ENCODE measurements at regions not wholly inside any gene's neighbourhood (a gene's known extent, or its start where the extent isn't known, plus 50 kb on each side); places are given as distances from the start of the nearest gene placed in this dataset.

DNA sequence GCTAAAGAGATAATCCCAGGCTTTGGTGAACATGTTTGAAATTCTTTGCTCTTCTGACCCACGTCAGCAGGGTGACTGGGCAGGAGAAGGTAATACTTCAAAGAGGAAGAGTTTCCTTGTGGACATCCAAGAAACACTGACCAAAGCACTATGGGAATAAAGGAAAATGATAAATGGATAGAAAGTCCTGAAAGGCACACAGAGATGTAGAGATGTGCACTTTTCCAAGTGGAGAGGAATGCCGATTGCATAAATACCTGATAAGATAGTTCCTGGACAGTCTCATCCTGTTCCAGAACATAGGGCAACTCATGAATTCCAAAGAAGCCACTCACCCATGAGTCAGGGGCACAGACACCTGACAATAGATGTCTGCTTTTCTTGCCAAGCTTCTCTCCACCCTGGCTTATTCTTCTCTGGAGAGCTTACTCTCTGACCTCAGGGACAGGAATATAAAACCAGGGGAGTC lies 191.3 kb upstream of the FOXA2 start:
- H3K27ac ChIP-seq, result no peak overlapping the region
- DNase-seq (no peak), ATAC-seq (no peak)
- H3K9me3 ChIP-seq, result peaks cover 0 to 3% (median 0%) of the 10 kb centered on the region in 11 donors
- H3K4me3 ChIP-seq, result no peak overlapping the region
- peaks cover 0 to 11% (median 4%) of the 10 kb centered on the region in 9 donors for H3K4me1 ChIP-seq
- 57 to 61% methylated on average over 2 of the region's 2 CpGs for WGBS, 2 donors
- no peaks in the 10 kb centered on the region for H3K27me3 ChIP-seq
- TF ChIP-seq, protein P1, sequence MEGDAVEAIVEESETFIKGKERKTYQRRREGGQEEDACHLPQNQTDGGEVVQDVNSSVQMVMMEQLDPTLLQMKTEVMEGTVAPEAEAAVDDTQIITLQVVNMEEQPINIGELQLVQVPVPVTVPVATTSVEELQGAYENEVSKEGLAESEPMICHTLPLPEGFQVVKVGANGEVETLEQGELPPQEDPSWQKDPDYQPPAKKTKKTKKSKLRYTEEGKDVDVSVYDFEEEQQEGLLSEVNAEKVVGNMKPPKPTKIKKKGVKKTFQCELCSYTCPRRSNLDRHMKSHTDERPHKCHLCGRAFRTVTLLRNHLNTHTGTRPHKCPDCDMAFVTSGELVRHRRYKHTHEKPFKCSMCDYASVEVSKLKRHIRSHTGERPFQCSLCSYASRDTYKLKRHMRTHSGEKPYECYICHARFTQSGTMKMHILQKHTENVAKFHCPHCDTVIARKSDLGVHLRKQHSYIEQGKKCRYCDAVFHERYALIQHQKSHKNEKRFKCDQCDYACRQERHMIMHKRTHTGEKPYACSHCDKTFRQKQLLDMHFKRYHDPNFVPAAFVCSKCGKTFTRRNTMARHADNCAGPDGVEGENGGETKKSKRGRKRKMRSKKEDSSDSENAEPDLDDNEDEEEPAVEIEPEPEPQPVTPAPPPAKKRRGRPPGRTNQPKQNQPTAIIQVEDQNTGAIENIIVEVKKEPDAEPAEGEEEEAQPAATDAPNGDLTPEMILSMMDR (IDR thresholded peaks at IDR 0.05), result no peak
- H3K36me3 ChIP-seq, result no peaks in the 10 kb centered on the region
- intact Hi-C loops (cut with DNase I), result no loop called here

GRCh38 chr20:22776369-22776768 lies 192.0 kb upstream of the FOXA2 start:
- Histone ChIP-seq H3K4me1 (peaks cover 0 to 11% (median 4%) of the 10 kb centered on the region in 9 donors), H3K27ac (no peak overlapping the region), H3K27me3 (no peaks in the 10 kb centered on the region), H3K4me3 (no peak overlapping the region), H3K9me3 (peaks cover 0 to 3% (median 0%) of the 10 kb centered on the region in 11 donors), H3K36me3 (no peaks in the 10 kb centered on the region)
- WGBS, 2 donors, result 95 to 97% methylated on average over 3 of the region's 3 CpGs
- ATAC-seq, result no peak
- TF ChIP-seq, protein P1 (IDR thresholded peaks at IDR 0.05), result no peak
- intact Hi-C loops (cut with DNase I), result no loop called here
- no peak for DNase-seq

DNA sequence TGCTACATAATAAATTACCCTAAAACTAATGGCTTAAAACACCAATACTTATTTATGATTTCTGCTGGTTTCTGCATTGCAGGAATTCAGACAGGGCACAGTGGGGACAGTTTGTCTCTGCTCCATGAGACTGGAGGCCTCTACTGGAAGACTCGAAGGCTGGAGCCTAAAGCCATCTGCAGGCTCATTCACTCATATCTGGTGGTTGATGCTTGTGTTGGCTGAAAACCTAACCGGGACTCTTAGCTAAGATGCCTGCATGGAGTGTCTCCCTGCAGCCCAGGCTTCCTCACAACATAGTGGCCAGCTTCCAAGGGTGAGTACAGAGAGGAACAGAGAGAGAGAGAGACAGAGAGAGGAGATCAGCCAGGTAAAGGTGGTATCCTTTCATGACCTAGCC lies 195.5 kb upstream of the FOXA2 start:
- no peak overlapping the region for H3K4me3 ChIP-seq
- H3K36me3 ChIP-seq, result no peaks in the 10 kb centered on the region
- no peaks in the 10 kb centered on the region for H3K27me3 ChIP-seq
- no peak overlapping the region for H3K27ac ChIP-seq
- intact Hi-C loops (cut with DNase I), result no loop called here
- peaks cover 0 to 3% (median 0%) of the 10 kb centered on the region in 11 donors for H3K9me3 ChIP-seq
- TF ChIP-seq, protein P1 (IDR thresholded peaks at IDR 0.05), result no peak
- H3K4me1 ChIP-seq, result no peaks in the 10 kb centered on the region
- 51 to 52% methylated on average over 2 of the region's 2 CpGs for WGBS, 2 donors
- ATAC-seq (peak in 2 of 8 donors; percentile 51 to 61), DNase-seq (no peak)

DNA sequence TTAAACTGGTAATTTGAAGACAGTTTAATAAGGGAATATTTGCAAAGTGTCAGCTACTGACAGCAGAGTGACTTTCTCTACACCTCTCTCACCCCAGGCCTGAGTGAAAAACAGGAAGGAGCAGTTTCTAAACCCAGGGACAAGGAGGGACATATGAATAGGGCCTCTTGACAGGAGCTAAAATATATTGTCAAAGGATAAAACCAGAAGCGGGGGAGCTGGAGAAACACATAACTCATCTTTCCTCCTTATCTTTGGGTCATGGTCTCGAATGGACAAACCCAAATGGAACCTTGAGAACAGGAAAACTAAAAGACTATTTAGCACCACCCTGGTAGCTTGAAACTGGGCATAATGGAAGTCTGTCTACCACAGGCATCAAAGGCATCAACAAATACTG lies 197.5 kb upstream of the FOXA2 start:
- Histone ChIP-seq H3K4me3 (no peak overlapping the region), H3K9me3 (peaks cover 0 to 7% (median 0%) of the 10 kb centered on the region in 11 donors), H3K36me3 (no peaks in the 10 kb centered on the region), H3K27me3 (peaks cover 0 to 3% (median 0%) of the 10 kb centered on the region in 7 donors), H3K27ac (no peak overlapping the region), H3K4me1 (no peaks in the 10 kb centered on the region)
- intact Hi-C loops (cut with DNase I), result no loop called here
- no peak for ATAC-seq
- WGBS, 2 donors, result 93 to 97% methylated on average over 2 of the region's 2 CpGs
- TF ChIP-seq, protein P1 (IDR thresholded peaks at IDR 0.05), result no peak
- DNase-seq, result no peak
